ENCODE measurements at regions not wholly inside any gene's neighbourhood (a gene's known extent, or its start where the extent isn't known, plus 50 kb on each side); places are given as distances from the start of the nearest gene placed in this dataset.
"Not testable (repeated sequence)": the region's sequence is repeated elsewhere in the genome, so short reads cannot be mapped to it uniquely, and the experiment has no call there.

- DNase-seq (ENCODE audit: low read depth in 1 of 2, low spot score in 1 of 2); H3K27me3 ChIP-seq (ENCODE audit: insufficient read depth, poor library complexity, severe bottlenecking); H3K27ac ChIP-seq (replicated peaks); H3K4me3 ChIP-seq (replicated peaks; ENCODE audit: insufficient read depth, low read length): not testable (repeated sequence)
Observed at GRCh38 chr7:26424319-26424718, 132.7 kb downstream of the SNX10 start.

GRCh38 chr7:26425655-26426054, 134.0 kb downstream of the SNX10 start:
- no peak overlapping the region for H3K4me3 ChIP-seq (replicated peaks; ENCODE audit: insufficient read depth, low read length)
- H3K27ac ChIP-seq (replicated peaks): no peak overlapping the region
- no peak for TF ChIP-seq REST (IDR thresholded peaks at IDR 0.05; ENCODE audit: insufficient replicate concordance, low read depth)
- no peak for TF ChIP-seq POLR2AphosphoS5 (IDR thresholded peaks at IDR 0.05; ENCODE audit: low read depth)
- no peak for TF ChIP-seq SPI1 (IDR thresholded peaks at IDR 0.05; ENCODE audit: borderline replicate concordance, low read depth)
- no peak for TF ChIP-seq GABPA (IDR thresholded peaks at IDR 0.05; ENCODE audit: low read depth)
- no peak for TF ChIP-seq CTCF (IDR thresholded peaks at IDR 0.05; ENCODE audit: insufficient read depth, low read length)
- no peaks in the 10 kb centered on the region for H3K27me3 ChIP-seq (ENCODE audit: insufficient read depth, poor library complexity, severe bottlenecking)
- DNase-seq (ENCODE audit: low read depth in 1 of 2, low spot score in 1 of 2): no peak

- no peak for DNase-seq (ENCODE audit: low read depth in 1 of 2, low spot score in 1 of 2)
- TF ChIP-seq CTCF (IDR thresholded peaks at IDR 0.05; ENCODE audit: insufficient read depth, low read length) (no peak), GABPA (IDR thresholded peaks at IDR 0.05; ENCODE audit: low read depth) (no peak), POLR2AphosphoS5 (IDR thresholded peaks at IDR 0.05; ENCODE audit: low read depth) (no peak), SPI1 (IDR thresholded peaks at IDR 0.05; ENCODE audit: borderline replicate concordance, low read depth) (no peak), REST (IDR thresholded peaks at IDR 0.05; ENCODE audit: insufficient replicate concordance, low read depth) (no peak)
- Histone ChIP-seq H3K4me3 (replicated peaks; ENCODE audit: insufficient read depth, low read length) (no peak overlapping the region), H3K27me3 (ENCODE audit: insufficient read depth, poor library complexity, severe bottlenecking) (no peaks in the 10 kb centered on the region), H3K27ac (replicated peaks) (no peak overlapping the region)
Observed at GRCh38 chr7:26426096-26426495, 134.4 kb downstream of the SNX10 start.

GRCh38 chr7:26428571-26428970, 136.9 kb downstream of the SNX10 start:
- no peak for DNase-seq (ENCODE audit: low read depth in 1 of 2, low spot score in 1 of 2)
- TF ChIP-seq CTCF (IDR thresholded peaks at IDR 0.05; ENCODE audit: insufficient read depth, low read length): no peak
- TF ChIP-seq SPI1 (IDR thresholded peaks at IDR 0.05; ENCODE audit: borderline replicate concordance, low read depth): no peak
- TF ChIP-seq REST (IDR thresholded peaks at IDR 0.05; ENCODE audit: insufficient replicate concordance, low read depth): no peak
- no peak for TF ChIP-seq POLR2AphosphoS5 (IDR thresholded peaks at IDR 0.05; ENCODE audit: low read depth)
- TF ChIP-seq GABPA (IDR thresholded peaks at IDR 0.05; ENCODE audit: low read depth): no peak

More at GRCh38 chr7:26428571-26428970, 136.9 kb downstream of the SNX10 start:
- Histone ChIP-seq H3K27ac (replicated peaks) (no peak overlapping the region), H3K4me3 (replicated peaks; ENCODE audit: insufficient read depth, low read length) (no peak overlapping the region), H3K27me3 (ENCODE audit: insufficient read depth, poor library complexity, severe bottlenecking) (no peaks in the 10 kb centered on the region)

Measured in HL-60 (cell line).